H9 (cell line): ENCODE measurements at regions not wholly inside any gene's neighbourhood (a gene's known extent, or its start where the extent isn't known, plus 50 kb on each side); places are given as distances from the start of the nearest gene placed in this dataset.

Source experiments
- DNase-seq: peaks from one replicate; pipeline ENCODE4 v3.0.0-alpha.2; 2017
- H2AFZ ChIP-seq: one replicate; pipeline ENCODE4 v1.6.1; 2013; ENCODE audit warnings: mild to moderate bottlenecking, low read length, control low read depth, moderate library complexity
- H2AK5ac ChIP-seq: 2 replicates; pipeline ENCODE4 v1.6.1; 2013; ENCODE audit warnings: low read length, control low read depth, mixed read lengths; ENCODE audit not compliant: insufficient read length
- H2BK120ac ChIP-seq: one replicate; pipeline ENCODE4 v1.6.1; 2013; ENCODE audit warnings: low read depth, mild to moderate bottlenecking, low read length, control low read depth, inconsistent platforms; ENCODE audit not compliant: poor library complexity, severe bottlenecking
- H2BK12ac ChIP-seq: 2 replicates; pipeline ENCODE4 v1.6.1; 2013; ENCODE audit warnings: low read length, control low read depth, mixed read lengths, low read depth; ENCODE audit not compliant: insufficient read length
- H2BK15ac ChIP-seq: 2 replicates; pipeline ENCODE4 v1.6.1; 2013; ENCODE audit warnings: low read depth, low read length, control low read depth
- H2BK20ac ChIP-seq: one replicate; pipeline ENCODE4 v1.6.1; 2013; ENCODE audit warnings: low read depth, mild to moderate bottlenecking, low read length, control low read depth, inconsistent platforms; ENCODE audit not compliant: poor library complexity, severe bottlenecking
- H2BK5ac ChIP-seq: 2 replicates; pipeline ENCODE4 v1.6.1; 2013; ENCODE audit warnings: low read length, control low read depth, mixed read lengths; ENCODE audit not compliant: insufficient read length
- H3K14ac ChIP-seq: 2 replicates; pipeline ENCODE4 v1.6.1; 2013; ENCODE audit warnings: low read length, control low read depth; ENCODE audit not compliant: insufficient read depth
- H3K18ac ChIP-seq: 2 replicates; pipeline ENCODE4 v1.6.1; 2013; ENCODE audit warnings: low read depth, mild to moderate bottlenecking, mixed read lengths, low read length, control low read depth; ENCODE audit not compliant: insufficient read length
- H3K23ac ChIP-seq: 2 replicates; pipeline ENCODE4 v1.6.1; 2013; ENCODE audit warnings: low read length, control low read depth, mixed read lengths, low read depth; ENCODE audit not compliant: insufficient read length
- H3K23me2 ChIP-seq: 2 replicates; pipeline ENCODE4 v1.6.1; 2013; ENCODE audit warnings: low read depth, mild to moderate bottlenecking, mixed read lengths, low read length, control low read depth; ENCODE audit not compliant: insufficient read length, poor library complexity, severe bottlenecking
- H3K27ac ChIP-seq: 2 replicates; pipeline ENCODE4 v1.5.1; 2013; ENCODE audit warnings: low read length, control low read depth, mixed read lengths, low read depth; ENCODE audit not compliant: insufficient read length
- H3K27me3 ChIP-seq: 2 replicates; pipeline ENCODE4 v1.6.1; 2013; ENCODE audit warnings: low read length, control low read depth, inconsistent platforms; ENCODE audit not compliant: insufficient read depth
- H3K4ac ChIP-seq: 2 replicates; pipeline ENCODE4 v1.6.1; 2013; ENCODE audit warnings: low read depth, mild to moderate bottlenecking, control low read depth, inconsistent platforms, low read length, moderate library complexity
- H3K4me1 ChIP-seq: 2 replicates; pipeline ENCODE4 v1.6.1; 2013; ENCODE audit warnings: low read length, control low read depth, inconsistent platforms; ENCODE audit not compliant: insufficient read depth
- H3K4me2 ChIP-seq: 2 replicates; pipeline ENCODE4 v1.6.1; 2013; ENCODE audit warnings: low read length, control low read depth, mixed read lengths; ENCODE audit not compliant: insufficient read length, insufficient read depth
- H3K56ac ChIP-seq: 2 replicates; pipeline ENCODE4 v1.6.1; 2013; ENCODE audit warnings: low read depth, mild to moderate bottlenecking, mixed read lengths, low read length, control low read depth; ENCODE audit not compliant: insufficient read length
- H3K79me1 ChIP-seq: 2 replicates; pipeline ENCODE4 v1.6.1; 2013; ENCODE audit warnings: low read depth, mild to moderate bottlenecking, moderate library complexity, low read length, control low read depth, inconsistent platforms; ENCODE audit not compliant: insufficient read depth, poor library complexity, severe bottlenecking
- H3K79me2 ChIP-seq: 2 replicates; pipeline ENCODE4 v1.6.1; 2013; ENCODE audit warnings: low read length, control low read depth, inconsistent platforms; ENCODE audit not compliant: insufficient read depth
- H3K9ac ChIP-seq: 2 replicates; pipeline ENCODE4 v1.6.1; 2013; ENCODE audit warnings: low read length, control low read depth, mixed read lengths; ENCODE audit not compliant: insufficient read length; ENCODE audit errors: extremely low read depth
- H3K9me3 ChIP-seq: one replicate; pipeline ENCODE4 v1.6.1; 2013; ENCODE audit warnings: low read depth, low read length, inconsistent platforms; ENCODE audit not compliant: control insufficient read depth
- H3T11ph ChIP-seq: one replicate; pipeline ENCODE4 v1.6.1; 2013; ENCODE audit warnings: mild to moderate bottlenecking, low read length, control low read depth, inconsistent platforms
- H4K20me1 ChIP-seq: one replicate; pipeline ENCODE4 v1.6.1; 2013; ENCODE audit not compliant: control insufficient read depth, insufficient read length, insufficient read depth
- H4K5ac ChIP-seq: 2 replicates; pipeline ENCODE4 v1.6.1; 2013; ENCODE audit warnings: low read depth, mild to moderate bottlenecking, mixed read lengths, low read length, control low read depth; ENCODE audit not compliant: insufficient read length
- H4K8ac ChIP-seq: replicated peaks from 2 replicates; pipeline ENCODE4 v1.6.1; 2013; ENCODE audit warnings: low read length, control low read depth, mixed read lengths, low read depth; ENCODE audit not compliant: insufficient read length
- H4K91ac ChIP-seq: 2 replicates; pipeline ENCODE4 v1.6.1; 2013; ENCODE audit warnings: low read depth, mild to moderate bottlenecking, moderate library complexity, mixed read lengths, low read length, control low read depth; ENCODE audit not compliant: insufficient read length
- H3K27ac Mint-ChIP-seq, 3 experiments: 2 replicates in 2 of 3; 3 replicates in 1 of 3; pipeline ENCODE4 v1.8.0; 2020 to 2021; ENCODE audit warnings: mixed read lengths in 3 of 3, mild to moderate bottlenecking in 1 of 3, moderate library complexity in 1 of 3
- H3K27me3 Mint-ChIP-seq: 2 replicates; pipeline ENCODE4 v1.8.0; 2021; ENCODE audit warnings: low read depth, mild to moderate bottlenecking, moderate library complexity, mixed read lengths
- H3K36me3 Mint-ChIP-seq, 3 experiments: 2 replicates in 2 of 3; 3 replicates in 1 of 3; pipeline ENCODE4 v1.8.0; 2020 to 2021; ENCODE audit warnings: low read depth in 3 of 3, mixed read lengths in 3 of 3; ENCODE audit not compliant: insufficient read depth in 1 of 3
- H3K4me1 Mint-ChIP-seq, 2 experiments: 2 replicates each; pipeline ENCODE4 v1.8.0; 2020; ENCODE audit warnings: mixed read lengths in 2 of 2
- H3K4me3 Mint-ChIP-seq, 2 experiments: 2 replicates in 1 of 2; 3 replicates in 1 of 2; pipeline ENCODE4 v1.8.0; 2020 to 2021; ENCODE audit warnings: mild to moderate bottlenecking in 2 of 2, mixed read lengths in 2 of 2, moderate library complexity in 1 of 2
- H3K9me3 Mint-ChIP-seq, 2 experiments: 2 replicates in 1 of 2; 3 replicates in 1 of 2; pipeline ENCODE4 v1.8.0; 2020; ENCODE audit warnings: mild to moderate bottlenecking in 2 of 2, mixed read lengths in 2 of 2, moderate library complexity in 1 of 2
- CTCF ChIP-seq: fragments of 200-600 bp; sonication (generic); conservative IDR thresholded peaks from 3 replicates; pipeline ENCODE4 v1.8.0; 2021; ENCODE audit warnings: antibody characterized with exemption, mild to moderate bottlenecking
- WGBS: extraction: QIAGEN DNeasy Blood & Tissue Kit; methylation state at CpG from one replicate; pipeline ENCODE4 v1.1.7; 2013; ENCODE audit warnings: missing lambda C conversion rate, low lambda C conversion rate, mixed read lengths; ENCODE audit not compliant: insufficient read length; ENCODE audit errors: extremely low coverage; 5-methylcytosine and 5-hydroxymethylcytosine counted together

- Histone ChIP-seq H2BK120ac (no peak overlapping the region), H2BK5ac (no peak overlapping the region), H4K91ac (no peak overlapping the region), H3K27ac (no peak overlapping the region), H3K9ac (no peak overlapping the region), H4K20me1 (no peaks in the 10 kb centered on the region), H2BK15ac (no peak overlapping the region), H2AK5ac (no peak overlapping the region), H2BK20ac (no peak overlapping the region), H3K23me2 (no peaks in the 10 kb centered on the region), H4K5ac (no peak overlapping the region), H3K23ac (no peak overlapping the region), H3K18ac (no peak overlapping the region), H3K27me3 (no peaks in the 10 kb centered on the region), H3K4ac (no peak overlapping the region), H3T11ph (no peak overlapping the region), H3K56ac (no peak overlapping the region), H3K14ac (no peak overlapping the region), H3K4me1 (no peaks in the 10 kb centered on the region), H3K9me3 (peaks cover 5% of the 10 kb centered on the region), H3K79me2 (no peaks in the 10 kb centered on the region), H3K79me1 (no peaks in the 10 kb centered on the region), H3K4me2 (no peak overlapping the region), H4K8ac (no peak overlapping the region), H2BK12ac (no peak overlapping the region), H2AFZ (no peak overlapping the region)
- Mint-ChIP-seq H3K9me3 (peaks cover 22 to 23% of the 10 kb centered on the region in 2 experiments), H3K36me3 (peaks cover 0 to 20% (median 6%) of the 10 kb centered on the region in 3 experiments; a peak in 4 of 7 replicates), H3K27me3 (peaks cover 20% of the 10 kb centered on the region), H3K4me1 (peaks cover 3 to 4% of the 10 kb centered on the region in 2 experiments), H3K27ac (no peak overlapping the region), H3K4me3 (no peak overlapping the region)
- no peak for DNase-seq
- no CpG with 5 or more reads among the region's 8 CpGs for WGBS
- TF ChIP-seq CTCF: no peak
Observed at GRCh38 chr22:48234011-48234410, 1471.6 kb downstream of the TBC1D22A start.
